ENCODE measurements at regions not wholly inside any gene's neighbourhood (a gene's known extent, or its start where the extent isn't known, plus 50 kb on each side); places are given as distances from the start of the nearest gene placed in this dataset.
A peak's percentile ranks its signal among the peaks of the same experiment; 100 is the strongest.

GRCh38 chr6:139534472-139535115 lies 160.1 kb upstream of the CITED2 start:
- peaks cover 13% of the 10 kb centered on the region for H3K4me1 ChIP-seq
- no peaks in the 10 kb centered on the region for H3K9me3 ChIP-seq (replicated peaks)
- H3K36me3 ChIP-seq, result no peaks in the 10 kb centered on the region
- H3K4me3 ChIP-seq, result no peak overlapping the region
- no peak for DNase-seq
- no peaks in the 10 kb centered on the region for H3K27me3 ChIP-seq
- H3K27ac ChIP-seq, result no peak overlapping the region

- H3K27me3 ChIP-seq, result no peaks in the 10 kb centered on the region
- no peaks in the 10 kb centered on the region for H3K9me3 ChIP-seq (replicated peaks)
- peaks cover 13% of the 10 kb centered on the region for H3K4me1 ChIP-seq
- H3K4me3 ChIP-seq, result no peak overlapping the region
- H3K27ac ChIP-seq, result peak overlapping the region; percentile 33
- H3K36me3 ChIP-seq, result no peaks in the 10 kb centered on the region
- DNase-seq, result peak in 1 of 2 experiments; percentile 37
Observed at GRCh38 chr6:139533573-139534471, 159.4 kb upstream of the CITED2 start.

- Histone ChIP-seq H3K36me3 (no peaks in the 10 kb centered on the region), H3K4me1 (peaks cover 13% of the 10 kb centered on the region), H3K27me3 (no peaks in the 10 kb centered on the region), H3K4me3 (no peak overlapping the region), H3K9me3 (replicated peaks) (no peaks in the 10 kb centered on the region), H3K27ac (peak overlapping the region; percentile 33)
- no peak for DNase-seq
Observed at GRCh38 chr6:139533171-139533570, 158.7 kb upstream of the CITED2 start.

GRCh38 chr6:139531148-139532115 lies 157.0 kb upstream of the CITED2 start:
- Histone ChIP-seq H3K27ac (no peak overlapping the region), H3K9me3 (replicated peaks) (no peaks in the 10 kb centered on the region), H3K27me3 (no peaks in the 10 kb centered on the region), H3K4me1 (peaks cover 13% of the 10 kb centered on the region), H3K36me3 (no peaks in the 10 kb centered on the region), H3K4me3 (no peak overlapping the region)
- DNase-seq, result no peak

GRCh38 chr6:139530561-139530960 lies 156.1 kb upstream of the CITED2 start:
- Histone ChIP-seq H3K4me1 (peaks cover 13% of the 10 kb centered on the region), H3K36me3 (no peaks in the 10 kb centered on the region), H3K27me3 (no peaks in the 10 kb centered on the region), H3K4me3 (no peak overlapping the region), H3K9me3 (replicated peaks) (no peaks in the 10 kb centered on the region), H3K27ac (no peak overlapping the region)
- no peak for DNase-seq

- Histone ChIP-seq H3K36me3 (no peaks in the 10 kb centered on the region), H3K4me1 (peaks cover 10% of the 10 kb centered on the region), H3K27me3 (no peaks in the 10 kb centered on the region), H3K9me3 (replicated peaks) (no peaks in the 10 kb centered on the region), H3K4me3 (no peak overlapping the region), H3K27ac (no peak overlapping the region)
- no peak for DNase-seq
Observed at GRCh38 chr6:139529420-139529819, 155.0 kb upstream of the CITED2 start.

GRCh38 chr6:139528471-139528870 lies 154.0 kb upstream of the CITED2 start:
- no peak overlapping the region for H3K27ac ChIP-seq
- no peaks in the 10 kb centered on the region for H3K9me3 ChIP-seq (replicated peaks)
- H3K4me3 ChIP-seq, result no peak overlapping the region
- H3K4me1 ChIP-seq, result peaks cover 3% of the 10 kb centered on the region
- no peaks in the 10 kb centered on the region for H3K36me3 ChIP-seq
- no peaks in the 10 kb centered on the region for H3K27me3 ChIP-seq
- DNase-seq, result no peak

GRCh38 chr6:139525415-139525814 lies 151.0 kb upstream of the CITED2 start:
- Histone ChIP-seq H3K27me3 (no peaks in the 10 kb centered on the region), H3K36me3 (no peaks in the 10 kb centered on the region), H3K27ac (no peak overlapping the region), H3K4me1 (no peaks in the 10 kb centered on the region; the same call in 1 of the 2 replicates), H3K9me3 (replicated peaks) (no peaks in the 10 kb centered on the region), H3K4me3 (no peak overlapping the region)
- DNase-seq, result no peak

- DNase-seq, result no peak
- Histone ChIP-seq H3K27me3 (no peaks in the 10 kb centered on the region), H3K27ac (no peak overlapping the region), H3K4me3 (no peak overlapping the region), H3K36me3 (no peaks in the 10 kb centered on the region), H3K4me1 (no peaks in the 10 kb centered on the region; the same call in 1 of the 2 replicates), H3K9me3 (replicated peaks) (no peaks in the 10 kb centered on the region)
Observed at GRCh38 chr6:139523986-139524385, 149.5 kb upstream of the CITED2 start.

- H3K4me1 ChIP-seq, result no peaks in the 10 kb centered on the region; the same call in 1 of the 2 replicates
- no peak for DNase-seq
- H3K27me3 ChIP-seq, result no peaks in the 10 kb centered on the region
- no peak overlapping the region for H3K4me3 ChIP-seq
- H3K27ac ChIP-seq, result no peak overlapping the region
- H3K9me3 ChIP-seq (replicated peaks), result no peaks in the 10 kb centered on the region
- H3K36me3 ChIP-seq, result no peaks in the 10 kb centered on the region
Observed at GRCh38 chr6:139522511-139523220, 148.2 kb upstream of the CITED2 start.

GRCh38 chr6:139521338-139521737 lies 146.9 kb upstream of the CITED2 start:
- no peaks in the 10 kb centered on the region for H3K27me3 ChIP-seq
- no peak for DNase-seq
- no peaks in the 10 kb centered on the region for H3K9me3 ChIP-seq (replicated peaks)
- no peaks in the 10 kb centered on the region; the same call in 1 of the 2 replicates for H3K4me1 ChIP-seq
- no peak overlapping the region for H3K4me3 ChIP-seq
- H3K27ac ChIP-seq, result no peak overlapping the region
- H3K36me3 ChIP-seq, result no peaks in the 10 kb centered on the region

GRCh38 chr6:139520321-139520768 lies 145.9 kb upstream of the CITED2 start:
- no peak overlapping the region for H3K4me3 ChIP-seq
- H3K36me3 ChIP-seq, result no peaks in the 10 kb centered on the region
- H3K27me3 ChIP-seq, result no peaks in the 10 kb centered on the region
- no peak for DNase-seq
- peaks cover under 1% of the 10 kb centered on the region; the same call in 1 of the 2 replicates for H3K4me1 ChIP-seq
- H3K27ac ChIP-seq, result no peak overlapping the region
- no peaks in the 10 kb centered on the region for H3K9me3 ChIP-seq (replicated peaks)

GRCh38 chr6:139519571-139520031 lies 145.2 kb upstream of the CITED2 start:
- Histone ChIP-seq H3K9me3 (replicated peaks) (no peaks in the 10 kb centered on the region), H3K36me3 (no peaks in the 10 kb centered on the region), H3K27me3 (no peaks in the 10 kb centered on the region), H3K4me1 (peaks cover 8% of the 10 kb centered on the region; the same call in 1 of the 2 replicates), H3K4me3 (no peak overlapping the region), H3K27ac (no peak overlapping the region)
- DNase-seq, result no peak

- H3K4me1 ChIP-seq, result peaks cover 8% of the 10 kb centered on the region; the same call in 1 of the 2 replicates
- no peak overlapping the region for H3K4me3 ChIP-seq
- H3K27ac ChIP-seq, result no peak overlapping the region
- H3K36me3 ChIP-seq, result no peaks in the 10 kb centered on the region
- DNase-seq, result no peak
- no peaks in the 10 kb centered on the region for H3K9me3 ChIP-seq (replicated peaks)
- no peaks in the 10 kb centered on the region for H3K27me3 ChIP-seq
Observed at GRCh38 chr6:139519097-139519496, 144.6 kb upstream of the CITED2 start.

All from SJCRH30 (cell line).